ENCODE measurements at regions not wholly inside any gene's neighbourhood (a gene's known extent, or its start where the extent isn't known, plus 50 kb on each side); places are given as distances from the start of the nearest gene placed in this dataset.

DNA sequence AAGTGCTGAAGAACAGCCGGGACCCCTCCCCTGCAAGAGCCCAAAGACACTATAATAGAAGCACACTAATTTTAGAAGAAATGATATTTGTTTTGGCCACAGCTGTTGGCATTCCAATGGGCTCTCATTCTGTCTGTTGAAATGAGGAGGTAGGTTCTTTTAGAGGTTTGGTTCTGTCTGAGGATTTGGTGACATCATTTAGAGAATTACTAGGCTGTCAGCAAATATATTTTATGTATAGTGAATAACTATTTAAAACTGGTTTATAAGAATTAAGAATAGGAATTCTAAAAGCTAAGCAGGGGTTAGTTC lies 200.7 kb upstream of the SLC38A2 start:
- H3K23me2 ChIP-seq (ENCODE audit: low read depth, low read length), result no peaks in the 10 kb centered on the region
- no peak overlapping the region for H3K14ac ChIP-seq (ENCODE audit: insufficient read length)
- H3K56ac ChIP-seq (replicated peaks; ENCODE audit: insufficient read length, low read depth, low read length), result no peak overlapping the region
- H2BK15ac ChIP-seq (ENCODE audit: low read length), result no peak overlapping the region
- peaks cover 0 to 3% of the 10 kb centered on the region in 2 experiments; a peak in 1 of 4 replicates for H3K9me3 ChIP-seq (ENCODE audit: insufficient read depth in 2 of 2, low read depth in 1 of 2, low read length in 1 of 2)
- H4K91ac ChIP-seq (replicated peaks; ENCODE audit: insufficient read length, low read length), result no peak overlapping the region
- H2AFZ ChIP-seq (ENCODE audit: low read length), result no peak overlapping the region
- no peaks in the 10 kb centered on the region; a peak in 2 of 7 replicates for H3K4me1 ChIP-seq (replicated peaks in 1 of 4; ENCODE audit: control insufficient read depth in 3 of 4, insufficient read depth in 4 of 4, low read length in 3 of 4)
- no peak overlapping the region; a peak in 1 of 7 replicates for H3K9ac ChIP-seq (replicated peaks in 1 of 4; ENCODE audit: extremely low read depth in 1 of 4, low read depth in 3 of 4, low read length in 3 of 4)
- no peak overlapping the region for H3K4me2 ChIP-seq (ENCODE audit: insufficient read depth in 1 of 2, low read depth in 2 of 2, low read length in 2 of 2)
- DNase-seq (ENCODE audit: low read depth in 1 of 2, low spot score in 2 of 2) (no peak), FAIRE-seq (no peak)
- no peak overlapping the region for H2BK5ac ChIP-seq (ENCODE audit: low read depth, low read length)
- H3K79me2 ChIP-seq (ENCODE audit: control insufficient read depth in 1 of 2, insufficient read depth in 2 of 2, low read length in 2 of 2), result no peaks in the 10 kb centered on the region
- H3K4ac ChIP-seq (replicated peaks; ENCODE audit: insufficient read length, low read depth, low read length), result no peak overlapping the region
- no peak overlapping the region for H3K23ac ChIP-seq (ENCODE audit: insufficient read length)
- H4K20me1 ChIP-seq (replicated peaks in 1 of 2; ENCODE audit: control insufficient read depth in 1 of 2, insufficient read depth in 2 of 2, low read length in 2 of 2), result no peaks in the 10 kb centered on the region
- H2BK20ac ChIP-seq (ENCODE audit: low read length), result no peak overlapping the region
- no peak overlapping the region for H2AK5ac ChIP-seq (ENCODE audit: low read depth, low read length)
- no peak overlapping the region for H2BK120ac ChIP-seq (replicated peaks; ENCODE audit: low read depth, low read length)
- H3K27ac ChIP-seq (ENCODE audit: low read depth, low read length), result no peak overlapping the region
- H3K18ac ChIP-seq (ENCODE audit: extremely low read depth, low read length), result no peak overlapping the region
- WGBS, 2 experiments (ENCODE audit: extremely low coverage in 1 of 2, insufficient coverage in 1 of 2, insufficient read length in 1 of 2, insufficient replicate concordance in 2 of 2, low coverage in 1 of 2, low lambda C conversion rate in 2 of 2, missing lambda C conversion rate in 1 of 2), result 100% methylated on average over 1 of the region's 1 CpG; no CpG with 5 or more reads in 1 of the 2 experiments
- H4K8ac ChIP-seq (ENCODE audit: extremely low read depth, insufficient read depth, low read length), result no peak overlapping the region
- H3K4me3 ChIP-seq (ENCODE audit: extremely low read depth in 1 of 4, insufficient read depth in 2 of 4, low read depth in 3 of 4, low read length in 4 of 4), result no peak overlapping the region
- POLR2A ChIA-PET (ENCODE audit: partially characterized antibody), result interaction anchor here (1.3 kb wide), 1 partner anchor 201 kb away, joined by 3 read pairs; no protein-coding TSS in a partner anchor
- no peak overlapping the region for H2BK12ac ChIP-seq (ENCODE audit: low read depth, low read length)
- H4K5ac ChIP-seq (ENCODE audit: insufficient read length, low read depth, low read length), result no peak overlapping the region
- CTCF ChIA-PET (ENCODE audit: partially characterized antibody), result no interaction called here
- no peaks in the 10 kb centered on the region for H3K79me1 ChIP-seq (ENCODE audit: low read depth, low read length)
- H3K36me3 ChIP-seq (ENCODE audit: control insufficient read depth in 2 of 4, insufficient read depth in 4 of 4, low read length in 3 of 4), result no peaks in the 10 kb centered on the region
- no peaks in the 10 kb centered on the region for H3K27me3 ChIP-seq (replicated peaks in 1 of 4; ENCODE audit: control insufficient read depth in 3 of 4, extremely low read depth in 1 of 4, insufficient read depth in 3 of 4, low read length in 3 of 4)
- TF ChIP-seq ZNF274 (IDR thresholded peaks at IDR 0.05; ENCODE audit: borderline replicate concordance, extremely low read depth, low read length), result no peak
- TF ChIP-seq, protein P1, sequence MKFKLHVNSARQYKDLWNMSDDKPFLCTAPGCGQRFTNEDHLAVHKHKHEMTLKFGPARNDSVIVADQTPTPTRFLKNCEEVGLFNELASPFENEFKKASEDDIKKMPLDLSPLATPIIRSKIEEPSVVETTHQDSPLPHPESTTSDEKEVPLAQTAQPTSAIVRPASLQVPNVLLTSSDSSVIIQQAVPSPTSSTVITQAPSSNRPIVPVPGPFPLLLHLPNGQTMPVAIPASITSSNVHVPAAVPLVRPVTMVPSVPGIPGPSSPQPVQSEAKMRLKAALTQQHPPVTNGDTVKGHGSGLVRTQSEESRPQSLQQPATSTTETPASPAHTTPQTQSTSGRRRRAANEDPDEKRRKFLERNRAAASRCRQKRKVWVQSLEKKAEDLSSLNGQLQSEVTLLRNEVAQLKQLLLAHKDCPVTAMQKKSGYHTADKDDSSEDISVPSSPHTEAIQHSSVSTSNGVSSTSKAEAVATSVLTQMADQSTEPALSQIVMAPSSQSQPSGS (IDR thresholded peaks at IDR 0.05; ENCODE audit: low read length), result no peak
- no peak for TF ChIP-seq EP300 (IDR thresholded peaks at IDR 0.05; ENCODE audit: borderline replicate concordance in 1 of 2, low read depth in 2 of 2, low read length in 2 of 2)
- TF ChIP-seq SUZ12 (IDR thresholded peaks at IDR 0.05; ENCODE audit: low read length), result no peak
- TF ChIP-seq TAF1 (IDR thresholded peaks at IDR 0.05; ENCODE audit: low read depth, low read length), result no peak
- TF ChIP-seq EGR1 (IDR thresholded peaks at IDR 0.05; ENCODE audit: borderline replicate concordance, low read depth, low read length), result no peak
- TF ChIP-seq RFX5 (IDR thresholded peaks at IDR 0.05; ENCODE audit: borderline replicate concordance, low read depth, low read length), result no peak
- no peak for TF ChIP-seq CREB1 (IDR thresholded peaks at IDR 0.05)
- TF ChIP-seq HDAC6 (IDR thresholded peaks at IDR 0.05; ENCODE audit: low read depth, low read length), result no peak
- TF ChIP-seq KDM5A (IDR thresholded peaks at IDR 0.05; ENCODE audit: low read length), result no peak
- TF ChIP-seq GABPA (IDR thresholded peaks at IDR 0.05; ENCODE audit: borderline replicate concordance, insufficient read depth, low read length), result no peak
- TF ChIP-seq NRF1 (IDR thresholded peaks at IDR 0.05; ENCODE audit: low read depth, low read length), result no peak
- no peak for TF ChIP-seq BCL11A (IDR thresholded peaks at IDR 0.05; ENCODE audit: low read depth in 2 of 2, low read length in 2 of 2)
